ENCODE measurements at regions not wholly inside any gene's neighbourhood (a gene's known extent, or its start where the extent isn't known, plus 50 kb on each side); places are given as distances from the start of the nearest gene placed in this dataset.

- no peak for TF ChIP-seq CTCF (IDR thresholded peaks at IDR 0.05; ENCODE audit: control extremely low read depth, extremely low read depth, low read depth, missing control alignments)
- CTCF ChIA-PET, result interaction anchor here (1.6 kb wide), 1 partner anchor 9 kb away, joined by 4 read pairs; no protein-coding TSS in a partner anchor
- no peak for DNase-seq (ENCODE audit: extremely low spot score)
- POLR2A ChIA-PET, result no interaction called here
Observed at GRCh38 chr5:67606586-67606947, 410.0 kb upstream of the CD180 start.

- DNase-seq (ENCODE audit: extremely low spot score), result no peak
- ChIA-PET POLR2A (no interaction called here), CTCF (interaction anchor here (1.4 kb wide), 1 partner anchor 11 kb away, joined by 6 read pairs; no protein-coding TSS in a partner anchor)
- TF ChIP-seq CTCF (IDR thresholded peaks at IDR 0.05; ENCODE audit: control extremely low read depth, extremely low read depth, low read depth, missing control alignments), result no peak
Observed at GRCh38 chr5:67605730-67606585, 409.4 kb upstream of the CD180 start.

- TF ChIP-seq CTCF (IDR thresholded peaks at IDR 0.05; ENCODE audit: control extremely low read depth, extremely low read depth, low read depth, missing control alignments), result no peak
- no peak for DNase-seq (ENCODE audit: extremely low spot score)
- ChIA-PET CTCF (no interaction called here), POLR2A (no interaction called here)
Observed at GRCh38 chr5:67591491-67591890, 394.9 kb upstream of the CD180 start.

- DNase-seq (ENCODE audit: extremely low spot score), result no peak
- CTCF ChIA-PET, result no interaction called here
- POLR2A ChIA-PET, result no interaction called here
- TF ChIP-seq CTCF (IDR thresholded peaks at IDR 0.05; ENCODE audit: control extremely low read depth, extremely low read depth, low read depth, missing control alignments), result no peak
Observed at GRCh38 chr5:67588389-67588788, 391.8 kb upstream of the CD180 start.

GRCh38 chr5:67581203-67581602 is 384.6 kb upstream of the CD180 start:
- no peak for TF ChIP-seq CTCF (IDR thresholded peaks at IDR 0.05; ENCODE audit: control extremely low read depth, extremely low read depth, low read depth, missing control alignments)
- ChIA-PET POLR2A (no interaction called here), CTCF (interaction anchor here (1.6 kb wide), 1 partner anchor 51 kb away, joined by 3 read pairs; no protein-coding TSS in a partner anchor)
- no peak for DNase-seq (ENCODE audit: extremely low spot score)

- no peak for TF ChIP-seq CTCF (IDR thresholded peaks at IDR 0.05; ENCODE audit: control extremely low read depth, extremely low read depth, low read depth, missing control alignments)
- CTCF ChIA-PET, result no interaction called here
- POLR2A ChIA-PET, result no interaction called here
Observed at GRCh38 chr5:67578011-67578410, 381.4 kb upstream of the CD180 start.

More at GRCh38 chr5:67578011-67578410, 381.4 kb upstream of the CD180 start:
- DNase-seq (ENCODE audit: extremely low spot score), result no peak

Measured in GM10248 (cell line).